Spleen (tissue), 7 donors: ENCODE measurements at regions not wholly inside any gene's neighbourhood (a gene's known extent, or its start where the extent isn't known, plus 50 kb on each side); places are given as distances from the start of the nearest gene placed in this dataset.

ENCODE experiments used
- POLR2A ChIP-seq, 3 donors: fragments of 450-650 bp; IDR thresholded peaks; one replicate each; pipeline ENCODE4 v1.5.1; 2017; ENCODE audit warnings: antibody characterized with exemption in 3 of 3, mild to moderate bottlenecking in 1 of 3
- POLR2AphosphoS5 ChIP-seq, 3 donors: sonication (generic); formaldehyde crosslinking; IDR thresholded peaks; one replicate each; pipeline ENCODE4 v1.5.1; 2017; ENCODE audit warnings: antibody characterized with exemption in 3 of 3
- TF ChIP-seq, protein P1 (sequence below), 11 experiments: fragments of 200-600 bp in 7 of 11; fragments of 450-650 bp in 4 of 11; sonication (generic) in 4 of 11; IDR thresholded peaks in 8 of 11; conservative IDR thresholded peaks in 3 of 11; 1 replicate in 7 of 11; 2 replicates in 4 of 11; pipeline versions ENCODE4 v1.4.0 to v1.8.0; 2016 to 2021; ENCODE audit warnings: antibody characterized with exemption in 11 of 11, inconsistent platforms in 4 of 11, mild to moderate bottlenecking in 1 of 11
- donor health status: DM: no; HTN: no; CAD: no; lungs with moderate emphysema.
- donor health status: DM: no; HTN: no; CAD: no.
- donor health status: DM: no; HTN: no; CAD: no.

DNA sequence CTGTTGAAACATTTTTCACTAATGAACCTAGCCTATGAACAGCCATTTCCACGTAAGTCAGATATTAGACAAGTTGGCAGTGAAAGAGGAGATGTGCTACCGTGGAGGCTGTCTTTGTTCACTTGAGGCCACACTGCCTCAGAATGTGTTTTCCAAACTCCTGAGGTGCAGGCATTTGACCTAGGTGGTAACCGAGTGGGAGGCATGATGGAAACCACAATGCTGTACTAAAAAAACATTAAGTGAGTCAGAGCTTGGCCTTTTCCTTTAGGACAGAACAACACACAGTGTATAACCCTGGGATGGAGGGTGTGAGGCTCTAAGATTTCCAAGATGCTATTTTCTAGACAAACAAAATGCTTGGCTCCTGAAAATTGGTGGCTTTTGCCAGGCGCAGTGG lies 406.3 kb downstream of the SOX2 start:
- TF ChIP-seq, protein P1, sequence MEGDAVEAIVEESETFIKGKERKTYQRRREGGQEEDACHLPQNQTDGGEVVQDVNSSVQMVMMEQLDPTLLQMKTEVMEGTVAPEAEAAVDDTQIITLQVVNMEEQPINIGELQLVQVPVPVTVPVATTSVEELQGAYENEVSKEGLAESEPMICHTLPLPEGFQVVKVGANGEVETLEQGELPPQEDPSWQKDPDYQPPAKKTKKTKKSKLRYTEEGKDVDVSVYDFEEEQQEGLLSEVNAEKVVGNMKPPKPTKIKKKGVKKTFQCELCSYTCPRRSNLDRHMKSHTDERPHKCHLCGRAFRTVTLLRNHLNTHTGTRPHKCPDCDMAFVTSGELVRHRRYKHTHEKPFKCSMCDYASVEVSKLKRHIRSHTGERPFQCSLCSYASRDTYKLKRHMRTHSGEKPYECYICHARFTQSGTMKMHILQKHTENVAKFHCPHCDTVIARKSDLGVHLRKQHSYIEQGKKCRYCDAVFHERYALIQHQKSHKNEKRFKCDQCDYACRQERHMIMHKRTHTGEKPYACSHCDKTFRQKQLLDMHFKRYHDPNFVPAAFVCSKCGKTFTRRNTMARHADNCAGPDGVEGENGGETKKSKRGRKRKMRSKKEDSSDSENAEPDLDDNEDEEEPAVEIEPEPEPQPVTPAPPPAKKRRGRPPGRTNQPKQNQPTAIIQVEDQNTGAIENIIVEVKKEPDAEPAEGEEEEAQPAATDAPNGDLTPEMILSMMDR (IDR thresholded peaks at IDR 0.05 in 8 of 11, conservative IDR thresholded peaks at IDR 0.05 in 3 of 11), result no peak
- no peak for TF ChIP-seq POLR2A (IDR thresholded peaks at IDR 0.05)
- TF ChIP-seq POLR2AphosphoS5 (IDR thresholded peaks at IDR 0.05), result no peak
